ENCODE measurements at regions not wholly inside any gene's neighbourhood (a gene's known extent, or its start where the extent isn't known, plus 50 kb on each side); places are given as distances from the start of the nearest gene placed in this dataset.

- TF ChIP-seq CTCF (conservative IDR thresholded peaks at IDR 0.05; ENCODE audit: low read depth, low read length) = no peak
- H2AFZ ChIP-seq (ENCODE audit: low read depth) = no peak overlapping the region
- H3K9ac ChIP-seq = no peak overlapping the region
- no peak overlapping the region for H3K4me2 ChIP-seq
- no peaks in the 10 kb centered on the region for H4K20me1 ChIP-seq (ENCODE audit: insufficient read depth)
- no peaks in the 10 kb centered on the region for H3K27me3 ChIP-seq (ENCODE audit: insufficient read depth, low read depth)
- no peak overlapping the region for H3K4me3 ChIP-seq (IDR thresholded peaks at IDR 0.05; ENCODE audit: insufficient read depth, low read depth, low read length)
- no peak overlapping the region for H3K27ac ChIP-seq
- H3K36me3 ChIP-seq (ENCODE audit: insufficient read depth) = no peaks in the 10 kb centered on the region
- no peaks in the 10 kb centered on the region for H3K4me1 ChIP-seq (ENCODE audit: low read depth, poor library complexity, severe bottlenecking)
- H3K79me2 ChIP-seq (ENCODE audit: insufficient read depth, low read depth) = no peaks in the 10 kb centered on the region
Measured at GRCh38 chr11:31966846-31967245, 124.0 kb upstream of the RCN1 start.

- no peak overlapping the region for H3K4me2 ChIP-seq
- no peak for TF ChIP-seq CTCF (conservative IDR thresholded peaks at IDR 0.05; ENCODE audit: low read depth, low read length)
- no peak overlapping the region for H2AFZ ChIP-seq (ENCODE audit: low read depth)
- no peaks in the 10 kb centered on the region for H4K20me1 ChIP-seq (ENCODE audit: insufficient read depth)
- H3K4me3 ChIP-seq (IDR thresholded peaks at IDR 0.05; ENCODE audit: insufficient read depth, low read depth, low read length) = no peak overlapping the region
- H3K4me1 ChIP-seq (ENCODE audit: low read depth, poor library complexity, severe bottlenecking) = no peaks in the 10 kb centered on the region
- no peaks in the 10 kb centered on the region for H3K36me3 ChIP-seq (ENCODE audit: insufficient read depth)
- no peak overlapping the region for H3K9ac ChIP-seq
- H3K27me3 ChIP-seq (ENCODE audit: insufficient read depth, low read depth) = no peaks in the 10 kb centered on the region
- H3K79me2 ChIP-seq (ENCODE audit: insufficient read depth, low read depth) = no peaks in the 10 kb centered on the region
- no peak overlapping the region for H3K27ac ChIP-seq
Measured at GRCh38 chr11:31964181-31964580, 126.7 kb upstream of the RCN1 start.

- Histone ChIP-seq H3K79me2 (ENCODE audit: insufficient read depth, low read depth) (no peaks in the 10 kb centered on the region), H3K27me3 (ENCODE audit: insufficient read depth, low read depth) (no peaks in the 10 kb centered on the region), H4K20me1 (ENCODE audit: insufficient read depth) (no peaks in the 10 kb centered on the region), H3K4me2 (no peak overlapping the region), H3K9ac (no peak overlapping the region), H3K36me3 (ENCODE audit: insufficient read depth) (no peaks in the 10 kb centered on the region), H3K4me3 (IDR thresholded peaks at IDR 0.05; ENCODE audit: insufficient read depth, low read depth, low read length) (no peak overlapping the region), H2AFZ (ENCODE audit: low read depth) (no peak overlapping the region), H3K27ac (no peak overlapping the region), H3K4me1 (ENCODE audit: low read depth, poor library complexity, severe bottlenecking) (no peaks in the 10 kb centered on the region)
- no peak for TF ChIP-seq CTCF (conservative IDR thresholded peaks at IDR 0.05; ENCODE audit: low read depth, low read length)
Measured at GRCh38 chr11:31960126-31960525, 130.7 kb upstream of the RCN1 start.

GRCh38 chr11:31959716-31960115 is 131.2 kb upstream of the RCN1 start:
- Histone ChIP-seq H3K4me3 (IDR thresholded peaks at IDR 0.05; ENCODE audit: insufficient read depth, low read depth, low read length) (no peak overlapping the region), H2AFZ (ENCODE audit: low read depth) (no peak overlapping the region)

More at GRCh38 chr11:31959716-31960115, 131.2 kb upstream of the RCN1 start:
- no peak for TF ChIP-seq CTCF (conservative IDR thresholded peaks at IDR 0.05; ENCODE audit: low read depth, low read length)
- no peaks in the 10 kb centered on the region for H4K20me1 ChIP-seq (ENCODE audit: insufficient read depth)
- H3K9ac ChIP-seq = no peak overlapping the region
- no peaks in the 10 kb centered on the region for H3K36me3 ChIP-seq (ENCODE audit: insufficient read depth)
- no peaks in the 10 kb centered on the region for H3K79me2 ChIP-seq (ENCODE audit: insufficient read depth, low read depth)
- H3K4me2 ChIP-seq = no peak overlapping the region
- H3K27me3 ChIP-seq (ENCODE audit: insufficient read depth, low read depth) = no peaks in the 10 kb centered on the region
- no peaks in the 10 kb centered on the region for H3K4me1 ChIP-seq (ENCODE audit: low read depth, poor library complexity, severe bottlenecking)
- no peak overlapping the region for H3K27ac ChIP-seq

Data from KMS-11 (cell line).